Stomach (tissue), 4 donors: ENCODE measurements at regions not wholly inside any gene's neighbourhood (a gene's known extent, or its start where the extent isn't known, plus 50 kb on each side); places are given as distances from the start of the nearest gene placed in this dataset.

Source experiments
- EP300 ChIP-seq: sonication (generic); formaldehyde crosslinking; IDR thresholded peaks from one replicate; pipeline ENCODE4 v1.6.1; 2017; ENCODE audit warnings: antibody characterized with exemption
- POLR2A ChIP-seq, 4 donors: fragments of 450-650 bp; IDR thresholded peaks; one replicate each; pipeline ENCODE4 v1.6.1; 2016; ENCODE audit warnings: antibody characterized with exemption in 4 of 4, control low read depth in 2 of 4, mild to moderate bottlenecking in 1 of 4, moderate library complexity in 1 of 4
- POLR2AphosphoS5 ChIP-seq, 3 donors: sonication (generic); formaldehyde crosslinking; IDR thresholded peaks; one replicate each; pipeline ENCODE4 v1.6.1; 2016; ENCODE audit warnings: antibody characterized with exemption in 3 of 3
- TF ChIP-seq, protein P1 (sequence below), 7 experiments: fragments of 450-650 bp in 4 of 7; fragments of 200-600 bp in 3 of 7; sonication (generic) in 3 of 7; IDR thresholded peaks; one replicate each; pipeline ENCODE4 v1.5.1; 2016 to 2019; ENCODE audit warnings: antibody characterized with exemption in 7 of 7, control low read depth in 2 of 7, mild to moderate bottlenecking in 1 of 7

DNA sequence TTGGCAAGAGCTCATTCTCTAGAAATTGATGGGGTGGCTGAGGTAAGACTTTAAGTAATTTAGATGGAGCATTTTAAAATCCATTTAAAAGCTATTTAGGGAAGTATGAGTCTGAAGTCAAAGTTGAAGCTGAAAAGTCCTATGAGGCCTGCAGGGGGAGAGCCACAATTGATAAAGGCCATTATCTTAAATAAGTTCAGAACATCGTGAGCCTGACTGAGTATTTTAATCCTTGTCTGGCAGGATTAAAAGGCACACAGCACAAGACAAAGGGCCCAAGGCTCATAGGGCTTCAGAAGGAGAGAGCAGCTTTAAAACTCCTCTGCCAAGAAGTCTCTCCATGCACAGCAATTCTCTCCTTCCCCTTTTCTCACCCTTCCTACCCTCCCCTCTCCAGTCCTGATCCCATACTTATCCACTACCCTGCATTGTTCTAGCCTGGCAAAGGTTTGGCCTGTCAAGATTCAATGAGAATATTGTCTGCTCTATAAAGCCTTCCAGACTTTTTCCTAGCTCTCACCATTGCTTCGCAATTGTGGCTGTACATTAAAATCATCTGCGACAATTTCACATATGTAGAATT, 1312.9 kb downstream of the FAM181B start:
- no peak for TF ChIP-seq POLR2AphosphoS5 (IDR thresholded peaks at IDR 0.05)
- TF ChIP-seq, protein P1, sequence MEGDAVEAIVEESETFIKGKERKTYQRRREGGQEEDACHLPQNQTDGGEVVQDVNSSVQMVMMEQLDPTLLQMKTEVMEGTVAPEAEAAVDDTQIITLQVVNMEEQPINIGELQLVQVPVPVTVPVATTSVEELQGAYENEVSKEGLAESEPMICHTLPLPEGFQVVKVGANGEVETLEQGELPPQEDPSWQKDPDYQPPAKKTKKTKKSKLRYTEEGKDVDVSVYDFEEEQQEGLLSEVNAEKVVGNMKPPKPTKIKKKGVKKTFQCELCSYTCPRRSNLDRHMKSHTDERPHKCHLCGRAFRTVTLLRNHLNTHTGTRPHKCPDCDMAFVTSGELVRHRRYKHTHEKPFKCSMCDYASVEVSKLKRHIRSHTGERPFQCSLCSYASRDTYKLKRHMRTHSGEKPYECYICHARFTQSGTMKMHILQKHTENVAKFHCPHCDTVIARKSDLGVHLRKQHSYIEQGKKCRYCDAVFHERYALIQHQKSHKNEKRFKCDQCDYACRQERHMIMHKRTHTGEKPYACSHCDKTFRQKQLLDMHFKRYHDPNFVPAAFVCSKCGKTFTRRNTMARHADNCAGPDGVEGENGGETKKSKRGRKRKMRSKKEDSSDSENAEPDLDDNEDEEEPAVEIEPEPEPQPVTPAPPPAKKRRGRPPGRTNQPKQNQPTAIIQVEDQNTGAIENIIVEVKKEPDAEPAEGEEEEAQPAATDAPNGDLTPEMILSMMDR (IDR thresholded peaks at IDR 0.05) = no peak
- TF ChIP-seq EP300 = no peak
- TF ChIP-seq POLR2A (IDR thresholded peaks at IDR 0.05) = no peak
